RWPE1 (cell line): ENCODE measurements at regions not wholly inside any gene's neighbourhood (a gene's known extent, or its start where the extent isn't known, plus 50 kb on each side); places are given as distances from the start of the nearest gene placed in this dataset.

Experiments used
- CTCF ChIA-PET: fragments of 350-600 bp; sonication (Branson Sonifier 250); formaldehyde crosslinking; extraction: SDS; loops from one replicate; lab custom pipeline; 2021; lab: Yijun Ruan, JAX
- POLR2A ChIA-PET: fragments of 400-600 bp; formaldehyde crosslinking; extraction: SDS; loops from one replicate; lab custom pipeline; 2020; ENCODE audit warnings: antibody characterized with exemption; ENCODE audit not compliant: low non-redundant PET; lab: Yijun Ruan, JAX
- DNase-seq: peaks from one replicate; pipeline ENCODE4 v3.0.0; 2012; ENCODE audit warnings: low spot score
- H3K27ac ChIP-seq: fragments of 450-650 bp; 2 replicates; pipeline ENCODE4 v1.5.1; 2017
- TF ChIP-seq, protein P1 (sequence below): fragments of 450-650 bp; conservative IDR thresholded peaks from 2 replicates; pipeline ENCODE4 v1.5.1; 2017; ENCODE audit warnings: low read depth, mild to moderate bottlenecking

DNA sequence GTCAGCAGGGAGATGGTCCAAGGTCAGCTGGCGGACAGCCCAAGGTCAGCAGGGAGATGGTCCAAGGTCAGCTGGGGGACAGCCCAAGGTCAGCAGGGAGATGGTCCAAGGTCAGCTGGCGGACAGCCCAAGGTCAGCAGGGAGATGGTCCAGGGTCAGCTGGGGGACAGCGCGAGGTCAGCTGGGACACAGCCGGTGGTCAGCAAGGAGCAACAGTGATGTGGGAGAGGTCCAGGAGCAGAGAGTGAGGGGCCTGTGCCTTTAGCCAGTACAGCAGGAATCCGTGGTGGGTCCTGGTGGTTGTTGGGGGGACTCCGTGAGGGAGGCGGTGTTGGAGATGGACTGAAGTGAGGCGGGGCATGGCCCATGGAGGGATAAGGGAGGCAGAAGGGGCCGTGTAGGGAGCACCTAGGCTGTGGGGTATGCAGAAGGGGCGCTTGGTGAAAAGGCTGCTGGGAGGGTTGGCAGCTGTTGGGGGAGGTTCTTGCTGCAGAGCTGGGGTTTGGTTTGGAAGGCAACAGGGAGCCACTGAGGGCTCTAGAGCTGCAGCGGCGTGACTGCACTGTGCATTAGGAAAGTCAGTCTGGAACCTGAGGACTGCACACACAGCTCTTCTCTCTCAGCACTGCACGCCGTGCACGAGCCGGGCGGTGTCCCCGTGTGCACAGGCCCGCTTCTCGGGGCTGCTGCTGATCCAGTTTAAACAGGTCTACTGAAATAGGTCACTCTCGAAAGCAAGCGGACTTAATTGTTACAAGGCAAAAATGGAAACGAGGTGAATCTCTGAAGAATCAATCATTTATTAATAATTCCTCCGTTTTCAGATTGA is 76.2 kb upstream of the HDAC4 start:
- CTCF ChIA-PET: interaction anchor here (0.6 kb wide), 1 partner anchor 423 kb away, joined by 3 read pairs; no protein-coding TSS in a partner anchor
- POLR2A ChIA-PET: no interaction called here
- TF ChIP-seq, protein P1, sequence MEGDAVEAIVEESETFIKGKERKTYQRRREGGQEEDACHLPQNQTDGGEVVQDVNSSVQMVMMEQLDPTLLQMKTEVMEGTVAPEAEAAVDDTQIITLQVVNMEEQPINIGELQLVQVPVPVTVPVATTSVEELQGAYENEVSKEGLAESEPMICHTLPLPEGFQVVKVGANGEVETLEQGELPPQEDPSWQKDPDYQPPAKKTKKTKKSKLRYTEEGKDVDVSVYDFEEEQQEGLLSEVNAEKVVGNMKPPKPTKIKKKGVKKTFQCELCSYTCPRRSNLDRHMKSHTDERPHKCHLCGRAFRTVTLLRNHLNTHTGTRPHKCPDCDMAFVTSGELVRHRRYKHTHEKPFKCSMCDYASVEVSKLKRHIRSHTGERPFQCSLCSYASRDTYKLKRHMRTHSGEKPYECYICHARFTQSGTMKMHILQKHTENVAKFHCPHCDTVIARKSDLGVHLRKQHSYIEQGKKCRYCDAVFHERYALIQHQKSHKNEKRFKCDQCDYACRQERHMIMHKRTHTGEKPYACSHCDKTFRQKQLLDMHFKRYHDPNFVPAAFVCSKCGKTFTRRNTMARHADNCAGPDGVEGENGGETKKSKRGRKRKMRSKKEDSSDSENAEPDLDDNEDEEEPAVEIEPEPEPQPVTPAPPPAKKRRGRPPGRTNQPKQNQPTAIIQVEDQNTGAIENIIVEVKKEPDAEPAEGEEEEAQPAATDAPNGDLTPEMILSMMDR: no peak
- no peak for DNase-seq
- no peak overlapping the region for H3K27ac ChIP-seq

DNA sequence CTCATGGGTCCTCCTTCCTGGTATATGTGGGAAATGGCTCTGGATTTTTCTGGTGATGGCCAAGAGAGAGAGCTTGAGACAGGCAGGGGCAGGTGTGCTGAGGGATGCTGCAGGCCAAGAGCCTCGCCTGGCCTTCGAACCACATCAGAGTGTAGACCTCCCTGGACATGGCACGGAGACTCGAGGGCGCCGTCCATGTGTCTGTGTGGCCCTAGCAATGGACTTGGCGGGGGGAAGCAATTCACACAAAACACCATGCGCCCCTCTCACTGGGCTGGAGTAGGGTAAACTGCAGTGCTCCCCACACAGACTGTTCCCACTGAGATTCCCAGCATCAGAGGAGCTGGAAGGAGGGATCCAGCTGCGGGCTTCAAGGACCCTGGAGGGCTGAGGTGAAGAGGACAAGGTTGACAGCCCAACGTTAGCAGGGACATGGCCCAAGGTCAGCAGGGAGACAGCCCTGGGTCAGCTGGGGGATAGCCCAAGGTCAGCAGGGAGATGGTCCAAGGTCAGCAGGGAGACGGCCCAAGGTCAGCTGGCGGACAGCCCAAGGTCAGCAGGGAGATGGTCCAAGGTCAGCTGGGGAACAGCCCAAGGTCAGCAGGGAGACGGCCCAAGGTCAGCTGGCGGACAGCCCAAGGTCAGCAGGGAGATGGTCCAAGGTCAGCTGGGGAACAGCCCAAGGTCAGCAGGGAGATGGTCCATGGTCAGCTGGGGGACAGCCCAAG is 75.4 kb upstream of the HDAC4 start:
- TF ChIP-seq, protein P1: no peak
- CTCF ChIA-PET: no interaction called here
- POLR2A ChIA-PET: no interaction called here
- H3K27ac ChIP-seq: no peak overlapping the region
- no peak for DNase-seq

DNA sequence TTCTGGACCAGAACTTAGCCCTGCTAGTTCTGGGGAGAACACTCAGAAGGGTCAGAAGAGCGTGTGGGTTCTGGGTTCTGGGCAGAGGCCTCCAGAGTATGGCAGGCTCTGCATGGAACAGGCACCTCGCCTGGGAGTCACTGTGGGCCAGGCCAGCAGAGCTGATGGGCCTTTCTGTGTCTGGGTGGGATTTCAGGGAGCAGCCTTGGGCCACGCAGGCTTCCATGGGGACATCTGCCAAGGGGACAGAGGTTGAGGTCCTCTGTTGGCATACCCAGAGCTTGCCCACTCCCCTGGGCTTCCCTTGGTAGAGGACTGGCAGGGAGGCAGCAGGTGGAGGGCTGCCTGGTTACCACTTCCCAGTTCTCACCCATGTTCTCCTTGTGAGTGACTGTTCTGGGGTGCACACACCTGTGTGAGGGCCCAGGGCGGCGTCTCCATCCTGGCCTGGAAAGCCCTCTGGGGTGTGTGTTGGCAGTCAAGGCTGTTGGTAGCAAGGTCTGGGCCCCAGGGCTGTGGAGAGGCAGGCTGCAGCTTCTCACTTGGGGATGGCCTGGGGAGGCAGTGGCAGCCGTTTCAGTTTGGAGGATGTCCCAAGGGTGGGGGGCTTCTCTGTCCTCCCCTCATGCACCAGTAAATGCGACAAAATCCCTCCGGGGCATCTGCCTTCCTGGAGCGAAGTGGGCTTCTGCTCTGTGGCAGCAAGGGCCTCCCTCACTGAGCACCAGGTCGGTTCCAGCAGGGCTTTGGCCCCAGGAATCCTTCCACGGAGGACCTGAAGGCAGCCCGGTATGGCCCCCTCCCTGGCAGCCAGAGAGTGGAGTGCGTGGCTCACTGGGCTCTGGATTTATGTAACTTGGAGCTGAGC is 74.6 kb upstream of the HDAC4 start:
- CTCF ChIA-PET: no interaction called here
- POLR2A ChIA-PET: no interaction called here

DNA sequence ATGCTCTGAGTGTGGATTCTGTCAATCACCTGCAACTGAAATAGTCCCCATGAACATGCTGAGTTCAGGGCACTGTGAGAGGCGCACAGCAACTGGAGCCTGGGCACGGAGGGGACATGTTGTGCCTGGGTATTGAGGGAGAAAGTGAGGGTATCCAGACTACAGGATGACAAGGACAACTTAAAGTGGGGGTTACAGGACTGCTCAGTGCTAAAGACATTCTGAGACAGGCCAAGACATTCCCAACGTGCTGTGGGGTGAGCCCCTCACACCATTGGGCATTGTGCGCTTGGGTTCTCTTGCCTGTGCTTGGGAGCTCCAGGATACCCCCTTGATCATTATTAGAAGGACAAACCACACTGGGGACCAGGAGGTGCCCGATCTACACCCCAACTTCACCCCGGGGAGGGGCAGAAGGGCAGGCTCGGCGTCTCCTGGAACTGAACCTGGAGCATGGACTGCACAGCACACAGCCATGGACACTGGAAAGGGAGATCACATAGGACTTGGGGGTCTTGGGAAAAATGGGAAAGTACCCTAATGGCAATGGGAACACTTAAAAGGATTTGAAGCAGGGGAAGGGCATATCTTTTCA is 72.5 kb upstream of the HDAC4 start:
- TF ChIP-seq, protein P1: no peak
- ChIA-PET POLR2A (no interaction called here), CTCF (no interaction called here)
- no peak overlapping the region for H3K27ac ChIP-seq
- no peak for DNase-seq

More for the DNA sequence above, 74.6 kb upstream of the HDAC4 start:
- TF ChIP-seq, protein P1: no peak
- H3K27ac ChIP-seq: no peak overlapping the region
- DNase-seq: no peak

DNA sequence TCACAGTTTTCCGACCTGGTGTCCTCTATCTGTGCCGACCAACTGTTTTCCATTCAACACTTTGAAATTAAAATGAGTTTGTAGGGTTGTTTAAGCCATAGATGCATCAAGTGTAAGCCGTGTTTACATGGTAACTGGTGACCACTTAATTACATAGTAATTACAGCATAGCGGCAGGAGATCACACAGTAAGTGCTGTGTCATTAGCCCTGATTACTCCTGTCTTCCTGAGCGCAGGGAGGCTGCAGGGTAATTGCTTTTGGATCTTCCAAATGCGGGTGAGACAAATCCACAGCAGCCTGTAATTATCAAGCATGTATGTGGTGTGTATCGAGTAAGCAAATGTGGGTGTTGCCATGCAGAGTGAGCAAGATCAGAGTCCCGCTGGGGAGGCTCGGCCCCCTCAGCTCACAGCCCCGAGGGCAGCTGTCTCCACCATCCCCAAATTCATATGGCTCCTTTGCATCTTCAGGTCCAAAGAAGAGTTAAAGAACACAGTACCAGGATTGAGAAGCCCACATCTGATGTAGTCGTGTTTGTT is 71.5 kb upstream of the HDAC4 start:
- TF ChIP-seq, protein P1: no peak
- H3K27ac ChIP-seq: no peak overlapping the region
- POLR2A ChIA-PET: no interaction called here
- CTCF ChIA-PET: no interaction called here
- no peak for DNase-seq
